GM21619 (cell line): ENCODE measurements at regions not wholly inside any gene's neighbourhood (a gene's known extent, or its start where the extent isn't known, plus 50 kb on each side); places are given as distances from the start of the nearest gene placed in this dataset.

ENCODE experiments used
- ATAC-seq: cut with Tn5 transposase; IDR thresholded peaks from one replicate; pipeline ENCODE4 v1.9.1; 2021; ENCODE audit not compliant: unreplicated experiment

GRCh38 chr10:89153971-89154370 is 53.1 kb downstream of the CH25H start:
- ATAC-seq: no peak

- ATAC-seq: no peak
Measured at GRCh38 chr10:89153116-89153515, 54.0 kb downstream of the CH25H start.

- no peak for ATAC-seq
Measured at GRCh38 chr10:89151857-89152256, 55.3 kb downstream of the CH25H start.

- ATAC-seq: no peak
Measured at GRCh38 chr10:89148061-89148460, 59.1 kb downstream of the CH25H start.

GRCh38 chr10:89147256-89147655 is 59.9 kb downstream of the CH25H start:
- ATAC-seq: no peak

- no peak for ATAC-seq
Measured at GRCh38 chr10:89144836-89145235, 62.3 kb downstream of the CH25H start.

- ATAC-seq: no peak
Measured at GRCh38 chr10:89142590-89142989, 64.5 kb downstream of the CH25H start.

- no peak for ATAC-seq
Measured at GRCh38 chr10:89138755-89139490, 68.2 kb downstream of the CH25H start.

- peak; percentile 96 for ATAC-seq
Measured at GRCh38 chr10:89134963-89135362, 72.2 kb downstream of the CH25H start.

- ATAC-seq: no peak
Measured at GRCh38 chr10:89129911-89130310, 77.2 kb downstream of the CH25H start.

- no peak for ATAC-seq
Measured at GRCh38 chr10:89122433-89123051, 84.6 kb downstream of the CH25H start.

- ATAC-seq: no peak
Measured at GRCh38 chr10:89121764-89122020, 85.4 kb downstream of the CH25H start.

GRCh38 chr10:89120931-89121763 is 86.0 kb downstream of the CH25H start:
- ATAC-seq: no peak

GRCh38 chr10:89119651-89120050 is 87.5 kb downstream of the CH25H start:
- no peak for ATAC-seq

GRCh38 chr10:89118091-89118490 is 89.0 kb downstream of the CH25H start:
- ATAC-seq: no peak

GRCh38 chr10:89115876-89116627 is 91.1 kb downstream of the CH25H start:
- no peak for ATAC-seq

- no peak for ATAC-seq
Measured at GRCh38 chr10:89114846-89115625, 92.1 kb downstream of the CH25H start.

GRCh38 chr10:89102735-89103134 is 104.4 kb downstream of the CH25H start:
- no peak for ATAC-seq

GRCh38 chr10:89101943-89102342 is 105.2 kb downstream of the CH25H start:
- ATAC-seq: no peak

GRCh38 chr10:89100680-89101079 is 106.4 kb downstream of the CH25H start:
- no peak for ATAC-seq

- no peak for ATAC-seq
Measured at GRCh38 chr10:89097226-89097625, 106.6 kb downstream of the FAS start.
